NCI-H82 (cell line): ENCODE measurements at regions not wholly inside any gene's neighbourhood (a gene's known extent, or its start where the extent isn't known, plus 50 kb on each side); places are given as distances from the start of the nearest gene placed in this dataset.

Source experiments
- DNase-seq: peaks from one replicate; lab custom pipeline; 2025; lab: John Stamatoyannopoulos, UW

- DNase-seq = no peak
These were observed 215.1 kb upstream of the MIR17HG start for GRCh38 chr13:91132381-91132780.

- DNase-seq = no peak
These were observed 214.7 kb upstream of the MIR17HG start for GRCh38 chr13:91132786-91133185.

- DNase-seq = peak; percentile 82
These were observed 213.3 kb upstream of the MIR17HG start for GRCh38 chr13:91133941-91134802.

GRCh38 chr13:91134803-91135184 is 212.7 kb upstream of the MIR17HG start:
- peak; percentile 24 for DNase-seq

- DNase-seq = no peak
These were observed 212.1 kb upstream of the MIR17HG start for GRCh38 chr13:91135376-91135775.

- peak; percentile 96 for DNase-seq
These were observed 211.5 kb upstream of the MIR17HG start for GRCh38 chr13:91135968-91136367.

- DNase-seq = no peak
These were observed 210.7 kb upstream of the MIR17HG start for GRCh38 chr13:91136806-91137205.

GRCh38 chr13:91139232-91139631 is 208.3 kb upstream of the MIR17HG start:
- no peak for DNase-seq

GRCh38 chr13:91141543-91142061 is 205.9 kb upstream of the MIR17HG start:
- no peak for DNase-seq

GRCh38 chr13:91142572-91142971 is 204.9 kb upstream of the MIR17HG start:
- no peak for DNase-seq

GRCh38 chr13:91144054-91144453 is 203.4 kb upstream of the MIR17HG start:
- DNase-seq = no peak

- DNase-seq = no peak
These were observed 203.0 kb upstream of the MIR17HG start for GRCh38 chr13:91144486-91144885.

GRCh38 chr13:91145571-91146205 is 201.8 kb upstream of the MIR17HG start:
- DNase-seq = peak; percentile 74

- no peak for DNase-seq
These were observed 200.9 kb upstream of the MIR17HG start for GRCh38 chr13:91146601-91147000.

- DNase-seq = no peak
These were observed 199.4 kb upstream of the MIR17HG start for GRCh38 chr13:91148098-91148497.

GRCh38 chr13:91151921-91152320 is 195.6 kb upstream of the MIR17HG start:
- DNase-seq = no peak

GRCh38 chr13:91153372-91153771 is 194.1 kb upstream of the MIR17HG start:
- DNase-seq = no peak

- peak; percentile 23 for DNase-seq
These were observed 192.7 kb upstream of the MIR17HG start for GRCh38 chr13:91154558-91155353.

- DNase-seq = no peak
These were observed 191.9 kb upstream of the MIR17HG start for GRCh38 chr13:91155512-91156114.

- DNase-seq = peak; percentile 90
These were observed 190.0 kb upstream of the MIR17HG start for GRCh38 chr13:91157273-91158016.

GRCh38 chr13:91158017-91158395 is 189.5 kb upstream of the MIR17HG start:
- DNase-seq = peak; percentile 25
